Tibial nerve (tissue), 4 donors: ENCODE measurements at regions not wholly inside any gene's neighbourhood (a gene's known extent, or its start where the extent isn't known, plus 50 kb on each side); places are given as distances from the start of the nearest gene placed in this dataset.
"Not testable (repeated sequence)": the region's sequence is repeated elsewhere in the genome, so short reads cannot be mapped to it uniquely, and the experiment has no call there.

Experiments used
- DNase-seq, 2 donors: peaks; one replicate each; pipeline ENCODE4 v3.0.0-alpha.2; 2019; ENCODE audit warnings: low spot score in 2 of 2
- H3K27ac ChIP-seq, 4 donors: fragments of 200-600 bp; sonication (generic) in 3 of 4; one replicate each; pipeline ENCODE4 v1.5.1; 2017 to 2019; ENCODE audit warnings: mild to moderate bottlenecking in 1 of 4
- H3K27me3 ChIP-seq, 2 donors: fragments of 200-600 bp; sonication (generic) in 1 of 2; one replicate each; pipeline versions ENCODE4 v1.5.1 to v1.6.0; 2017 to 2019
- H3K36me3 ChIP-seq, 3 donors: fragments of 200-600 bp; sonication (generic); one replicate each; pipeline ENCODE4 v1.5.1; 2018 to 2019
- H3K4me1 ChIP-seq, 4 donors: fragments of 200-600 bp; sonication (generic) in 3 of 4; one replicate each; pipeline ENCODE4 v1.5.1; 2017 to 2019
- H3K4me3 ChIP-seq, 4 donors: fragments of 200-600 bp; sonication (generic) in 3 of 4; one replicate each; pipeline ENCODE4 v1.5.1; 2017 to 2019; ENCODE audit warnings: mild to moderate bottlenecking in 1 of 4, moderate library complexity in 1 of 4
- H3K9me3 ChIP-seq, 4 donors: fragments of 200-600 bp; sonication (generic) in 3 of 4; one replicate each; pipeline ENCODE4 v1.5.1; 2017 to 2019
- CTCF ChIP-seq, 5 experiments: fragments of 200-600 bp in 3 of 5; fragments of 450-650 bp in 2 of 5; sonication (generic) in 3 of 5; IDR thresholded peaks; one replicate each; pipeline ENCODE4 v1.5.1; 2016 to 2019; ENCODE audit warnings: antibody characterized with exemption in 5 of 5, mild to moderate bottlenecking in 3 of 5, moderate library complexity in 2 of 5
- EP300 ChIP-seq, 2 donors: sonication (generic); formaldehyde crosslinking; IDR thresholded peaks; one replicate each; pipeline ENCODE4 v1.6.1; 2017; ENCODE audit warnings: antibody characterized with exemption in 2 of 2, mild to moderate bottlenecking in 1 of 2
- POLR2A ChIP-seq, 2 donors: fragments of 450-650 bp; IDR thresholded peaks; one replicate each; pipeline ENCODE4 v1.6.1; 2017; ENCODE audit warnings: antibody characterized with exemption in 2 of 2, mild to moderate bottlenecking in 2 of 2, moderate library complexity in 2 of 2
- WGBS, 2 donors: methylation state at CpG; one replicate each; pipeline ENCODE4 v1.1.5; 2018; 5-methylcytosine and 5-hydroxymethylcytosine counted together

GRCh38 chr11:26930518-26931247, 63.2 kb upstream of the FIBIN start:
- H3K27me3 ChIP-seq = no peaks in the 10 kb centered on the region

GRCh38 chr11:26931248-26931631, 62.7 kb upstream of the FIBIN start:
- 44 to 53% methylated on average over 1 of the region's 1 CpG for WGBS, 2 donors
- DNase-seq = peak; percentile 34 to 42
- no peaks in the 10 kb centered on the region for H3K36me3 ChIP-seq
- H3K9me3 ChIP-seq = no peaks in the 10 kb centered on the region
- H3K27me3 ChIP-seq = no peaks in the 10 kb centered on the region
- peak overlapping the region in 2 of 4 donors; percentile 44 to 58 for H3K27ac ChIP-seq
- no peak overlapping the region for H3K4me3 ChIP-seq
- peaks cover 0 to 15% (median 0%) of the 10 kb centered on the region in 4 donors for H3K4me1 ChIP-seq
- no peak for TF ChIP-seq POLR2A (IDR thresholded peaks at IDR 0.05)
- peak in 1 of 2 donors; percentile 66 for TF ChIP-seq EP300 (IDR thresholded peaks at IDR 0.05)

More at GRCh38 chr11:26930518-26931247, 63.2 kb upstream of the FIBIN start:
- DNase-seq = no peak
- Histone ChIP-seq H3K4me3 (no peak overlapping the region), H3K36me3 (no peaks in the 10 kb centered on the region), H3K4me1 (peaks cover 0 to 15% (median 0%) of the 10 kb centered on the region in 4 donors), H3K27ac (peak overlapping the region in 2 of 4 donors; percentile 44 to 58), H3K9me3 (no peaks in the 10 kb centered on the region)
- whole genome bisulfite sequencing, 2 donors = 92 to 95% methylated on average over 1 of the region's 1 CpG
- no peak for TF ChIP-seq CTCF (IDR thresholded peaks at IDR 0.05)
- TF ChIP-seq POLR2A (IDR thresholded peaks at IDR 0.05) = no peak
- no peak for TF ChIP-seq EP300 (IDR thresholded peaks at IDR 0.05)

- H3K4me3 ChIP-seq = no peak overlapping the region
- no peak for DNase-seq
- no peaks in the 10 kb centered on the region for H3K36me3 ChIP-seq
- peaks cover 0 to 15% (median 0%) of the 10 kb centered on the region in 4 donors for H3K4me1 ChIP-seq
- peak overlapping the region in 2 of 4 donors; percentile 32 to 58 for H3K27ac ChIP-seq
- no peaks in the 10 kb centered on the region for H3K27me3 ChIP-seq
- H3K9me3 ChIP-seq = no peaks in the 10 kb centered on the region
- TF ChIP-seq CTCF (IDR thresholded peaks at IDR 0.05) (no peak), EP300 (IDR thresholded peaks at IDR 0.05) (no peak), POLR2A (IDR thresholded peaks at IDR 0.05) (no peak)
Measured at GRCh38 chr11:26931881-26932280, 62.0 kb upstream of the FIBIN start.

- Histone ChIP-seq H3K4me1 (peaks cover 0 to 4% (median 0%) of the 10 kb centered on the region in 4 donors), H3K27ac (no peak overlapping the region), H3K9me3 (no peaks in the 10 kb centered on the region), H3K27me3 (no peaks in the 10 kb centered on the region), H3K36me3 (no peaks in the 10 kb centered on the region), H3K4me3 (no peak overlapping the region)
- TF ChIP-seq POLR2A (IDR thresholded peaks at IDR 0.05) = no peak
- no peak for TF ChIP-seq EP300 (IDR thresholded peaks at IDR 0.05)
- TF ChIP-seq CTCF (IDR thresholded peaks at IDR 0.05) = no peak
- no peak for DNase-seq
- WGBS, 2 donors = 76 to 84% methylated on average over 3 of the region's 3 CpGs
Measured at GRCh38 chr11:26936109-26936508, 57.8 kb upstream of the FIBIN start.

GRCh38 chr11:26937386-26937785, 56.5 kb upstream of the FIBIN start:
- Histone ChIP-seq H3K27ac (no peak overlapping the region), H3K4me1 (no peaks in the 10 kb centered on the region), H3K27me3 (no peaks in the 10 kb centered on the region), H3K36me3 (no peaks in the 10 kb centered on the region), H3K9me3 (no peaks in the 10 kb centered on the region), H3K4me3 (no peak overlapping the region)
- DNase-seq = no peak
- TF ChIP-seq POLR2A (IDR thresholded peaks at IDR 0.05) (no peak), EP300 (IDR thresholded peaks at IDR 0.05) (no peak), CTCF (IDR thresholded peaks at IDR 0.05) (no peak)

- not testable (repeated sequence) for H3K36me3 ChIP-seq, H3K27ac ChIP-seq, H3K4me3 ChIP-seq, DNase-seq, H3K4me1 ChIP-seq, H3K27me3 ChIP-seq, H3K9me3 ChIP-seq
- WGBS, 2 donors = 95% methylated on average over 2 of the region's 2 CpGs
Measured at GRCh38 chr11:26940501-26940900, 53.4 kb upstream of the FIBIN start.
